K562 (cell line): ENCODE measurements at regions not wholly inside any gene's neighbourhood (a gene's known extent, or its start where the extent isn't known, plus 50 kb on each side); places are given as distances from the start of the nearest gene placed in this dataset.

Experiments
- CHAMP1 ChIP-seq: fragments of 450-650 bp; IDR thresholded peaks from 2 replicates; pipeline ENCODE4 v1.6.1; 2016; ENCODE audit warnings: mild to moderate bottlenecking
- HMG20A ChIP-seq: fragments of 450-650 bp; formaldehyde crosslinking; conservative IDR thresholded peaks from 2 replicates; pipeline ENCODE4 v1.4.0; 2020; ENCODE audit warnings: mild to moderate bottlenecking, mixed read lengths
- LCOR ChIP-seq: sonication (generic); formaldehyde crosslinking; IDR thresholded peaks from 2 replicates; pipeline ENCODE4 v1.8.0; 2022; ENCODE audit warnings: mild to moderate bottlenecking, missing genetic modification reagents
- LEF1 ChIP-seq: fragments of 450-650 bp; IDR thresholded peaks from 2 replicates; pipeline ENCODE4 v1.6.1; 2016; ENCODE audit warnings: mild to moderate bottlenecking
- MTA1 ChIP-seq: fragments of 450-650 bp; IDR thresholded peaks from 2 replicates; pipeline ENCODE4 v1.6.1; 2017; ENCODE audit warnings: borderline replicate concordance
- RREB1 ChIP-seq: fragments of 250-450 bp; sonication (Bioruptor Pico); IDR thresholded peaks from 2 replicates; pipeline ENCODE4 v1.4.0; 2020

- TF ChIP-seq RREB1: no peak
- TF ChIP-seq LEF1: no peak
- TF ChIP-seq CHAMP1: no peak
- TF ChIP-seq LCOR (CRISPR knock-in tag): no peak
- no peak for TF ChIP-seq MTA1
- no peak for TF ChIP-seq HMG20A (CRISPR knock-in tag)
These were observed 1166.6 kb upstream of the ADGRL2 start (continued) for GRCh38 chr1:80633947-80634706.
